HFFc6 (cell line): ENCODE measurements at regions not wholly inside any gene's neighbourhood (a gene's known extent, or its start where the extent isn't known, plus 50 kb on each side); places are given as distances from the start of the nearest gene placed in this dataset.
A peak's percentile ranks its signal among the peaks of the same experiment; 100 is the strongest.

Experiments used
- DNase-seq: peaks from one replicate; pipeline ENCODE4 v3.0.0-alpha.2; 2018
- H3K27ac Mint-ChIP-seq: 2 replicates; pipeline ENCODE4 v1.8.0; 2020; ENCODE audit warnings: mild to moderate bottlenecking, mixed read lengths
- H3K27me3 Mint-ChIP-seq: 2 replicates; pipeline ENCODE4 v1.8.0; 2021; ENCODE audit warnings: mild to moderate bottlenecking, moderate library complexity, mixed read lengths; ENCODE audit not compliant: insufficient read depth
- H3K36me3 Mint-ChIP-seq: 2 replicates; pipeline ENCODE4 v1.8.0; 2021; ENCODE audit warnings: low read depth, mixed read lengths
- H3K4me1 Mint-ChIP-seq: 2 replicates; pipeline ENCODE4 v1.8.0; 2020; ENCODE audit warnings: low read depth, mixed read lengths
- H3K4me3 Mint-ChIP-seq: 2 replicates; pipeline ENCODE4 v1.8.0; 2020; ENCODE audit warnings: mild to moderate bottlenecking, moderate library complexity, mixed read lengths
- H3K9me3 Mint-ChIP-seq: 2 replicates; pipeline ENCODE4 v1.8.0; 2020; ENCODE audit warnings: mild to moderate bottlenecking, mixed read lengths
- TF ChIP-seq, protein P1 (sequence below): fragments of 200-600 bp; sonication (generic); IDR thresholded peaks from 2 replicates; pipeline ENCODE4 v1.5.0; 2021; ENCODE audit warnings: antibody characterized with exemption, mild to moderate bottlenecking

GRCh38 chr6:45791211-45792168 is 224.2 kb downstream of the CLIC5 start:
- H3K36me3 Mint-ChIP-seq = no peaks in the 10 kb centered on the region; the same call in 1 of the 2 replicates
- H3K4me1 Mint-ChIP-seq = peaks cover 25% of the 10 kb centered on the region
- peak; percentile 71 for DNase-seq
- TF ChIP-seq, protein P1, sequence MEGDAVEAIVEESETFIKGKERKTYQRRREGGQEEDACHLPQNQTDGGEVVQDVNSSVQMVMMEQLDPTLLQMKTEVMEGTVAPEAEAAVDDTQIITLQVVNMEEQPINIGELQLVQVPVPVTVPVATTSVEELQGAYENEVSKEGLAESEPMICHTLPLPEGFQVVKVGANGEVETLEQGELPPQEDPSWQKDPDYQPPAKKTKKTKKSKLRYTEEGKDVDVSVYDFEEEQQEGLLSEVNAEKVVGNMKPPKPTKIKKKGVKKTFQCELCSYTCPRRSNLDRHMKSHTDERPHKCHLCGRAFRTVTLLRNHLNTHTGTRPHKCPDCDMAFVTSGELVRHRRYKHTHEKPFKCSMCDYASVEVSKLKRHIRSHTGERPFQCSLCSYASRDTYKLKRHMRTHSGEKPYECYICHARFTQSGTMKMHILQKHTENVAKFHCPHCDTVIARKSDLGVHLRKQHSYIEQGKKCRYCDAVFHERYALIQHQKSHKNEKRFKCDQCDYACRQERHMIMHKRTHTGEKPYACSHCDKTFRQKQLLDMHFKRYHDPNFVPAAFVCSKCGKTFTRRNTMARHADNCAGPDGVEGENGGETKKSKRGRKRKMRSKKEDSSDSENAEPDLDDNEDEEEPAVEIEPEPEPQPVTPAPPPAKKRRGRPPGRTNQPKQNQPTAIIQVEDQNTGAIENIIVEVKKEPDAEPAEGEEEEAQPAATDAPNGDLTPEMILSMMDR = no peak
- H3K27me3 Mint-ChIP-seq = no peaks in the 10 kb centered on the region; the same call in 1 of the 2 replicates
- H3K9me3 Mint-ChIP-seq = no peaks in the 10 kb centered on the region
- peak overlapping the region; percentile 84 for H3K27ac Mint-ChIP-seq
- peak overlapping the region; percentile 71 for H3K4me3 Mint-ChIP-seq

- H3K4me1 Mint-ChIP-seq = peaks cover 25% of the 10 kb centered on the region
- no peaks in the 10 kb centered on the region; the same call in none of the 2 replicates for H3K27me3 Mint-ChIP-seq
- no peak overlapping the region for H3K27ac Mint-ChIP-seq
- H3K4me3 Mint-ChIP-seq = no peak overlapping the region
- H3K9me3 Mint-ChIP-seq = no peaks in the 10 kb centered on the region
- no peak for DNase-seq
- no peaks in the 10 kb centered on the region; the same call in 1 of the 2 replicates for H3K36me3 Mint-ChIP-seq
- TF ChIP-seq, protein P1 = no peak
Observed at GRCh38 chr6:45789238-45789637, 226.4 kb downstream of the CLIC5 start.

GRCh38 chr6:45787384-45787783 is 228.3 kb downstream of the CLIC5 start:
- Mint-ChIP-seq H3K9me3 (no peaks in the 10 kb centered on the region), H3K4me1 (peaks cover 23% of the 10 kb centered on the region), H3K27me3 (no peaks in the 10 kb centered on the region; the same call in none of the 2 replicates), H3K27ac (no peak overlapping the region), H3K36me3 (no peaks in the 10 kb centered on the region; the same call in 1 of the 2 replicates), H3K4me3 (no peak overlapping the region)
- TF ChIP-seq, protein P1 = no peak
- DNase-seq = no peak

GRCh38 chr6:45786355-45786781 is 229.3 kb downstream of the CLIC5 start:
- TF ChIP-seq, protein P1 = no peak
- no peak overlapping the region for H3K27ac Mint-ChIP-seq
- no peaks in the 10 kb centered on the region for H3K9me3 Mint-ChIP-seq
- no peaks in the 10 kb centered on the region for H3K36me3 Mint-ChIP-seq
- no peak overlapping the region for H3K4me3 Mint-ChIP-seq
- no peak for DNase-seq
- H3K27me3 Mint-ChIP-seq = no peaks in the 10 kb centered on the region; the same call in none of the 2 replicates
- peaks cover 13% of the 10 kb centered on the region for H3K4me1 Mint-ChIP-seq

GRCh38 chr6:45784250-45784649 is 231.4 kb downstream of the CLIC5 start:
- TF ChIP-seq, protein P1 = no peak
- Mint-ChIP-seq H3K9me3 (no peaks in the 10 kb centered on the region), H3K27ac (no peak overlapping the region), H3K27me3 (peaks cover 4% of the 10 kb centered on the region), H3K36me3 (no peaks in the 10 kb centered on the region), H3K4me1 (no peaks in the 10 kb centered on the region; the same call in 1 of the 2 replicates), H3K4me3 (no peak overlapping the region)
- DNase-seq = no peak
